IMR-90 (cell line): ENCODE measurements at regions not wholly inside any gene's neighbourhood (a gene's known extent, or its start where the extent isn't known, plus 50 kb on each side); places are given as distances from the start of the nearest gene placed in this dataset.

ENCODE experiments used
- BHLHE40 ChIP-seq: fragments of 150-350 bp; IDR thresholded peaks from 2 replicates; pipeline ENCODE4 v1.6.1; 2016; ENCODE audit warnings: mild to moderate bottlenecking, low read depth, low read length
- CEBPB ChIP-seq: IDR thresholded peaks from 2 replicates; pipeline ENCODE4 v1.6.1; 2012; ENCODE audit warnings: low read depth, low read length, improper control_type of control experiment
- CHD1 ChIP-seq: IDR thresholded peaks from 2 replicates; pipeline ENCODE4 v1.6.1; 2012; ENCODE audit warnings: low read depth, low read length, improper control_type of control experiment
- ELK1 ChIP-seq: fragments of 150-350 bp; IDR thresholded peaks from 2 replicates; pipeline ENCODE4 v1.6.1; 2016; ENCODE audit warnings: low read depth, mild to moderate bottlenecking, low read length, moderate library complexity, borderline replicate concordance
- FOS ChIP-seq: fragments of 150-350 bp; IDR thresholded peaks from 2 replicates; pipeline ENCODE4 v1.6.1; 2016; ENCODE audit warnings: low read depth, low read length
- MAFK ChIP-seq: IDR thresholded peaks from 2 replicates; pipeline ENCODE4 v1.6.1; 2012; ENCODE audit warnings: low read depth, low read length, improper control_type of control experiment
- MAZ ChIP-seq: IDR thresholded peaks from 2 replicates; pipeline ENCODE4 v1.6.1; 2012; ENCODE audit warnings: low read depth, mild to moderate bottlenecking, low read length, improper control_type of control experiment, moderate library complexity, borderline replicate concordance
- POLR2A ChIP-seq: IDR thresholded peaks from 2 replicates; pipeline ENCODE4 v1.6.1; 2012; ENCODE audit warnings: mild to moderate bottlenecking, low read depth, low read length
- RAD21 ChIP-seq: IDR thresholded peaks from 2 replicates; pipeline ENCODE4 v1.6.1; 2012; ENCODE audit warnings: low read length, improper control_type of control experiment
- RCOR1 ChIP-seq: IDR thresholded peaks from 2 replicates; pipeline ENCODE4 v1.6.1; 2012; ENCODE audit warnings: mild to moderate bottlenecking, low read length, improper control_type of control experiment; ENCODE audit not compliant: insufficient replicate concordance
- RFX5 ChIP-seq: IDR thresholded peaks from 2 replicates; pipeline ENCODE4 v1.8.0; 2012; ENCODE audit warnings: low read depth, mild to moderate bottlenecking, low read length, moderate library complexity
- SMC3 ChIP-seq: fragments of 150-350 bp; IDR thresholded peaks from 2 replicates; pipeline ENCODE4 v1.6.1; 2016; ENCODE audit warnings: low read depth, mild to moderate bottlenecking, antibody characterized with exemption, low read length, moderate library complexity
- USF2 ChIP-seq: fragments of 150-350 bp; IDR thresholded peaks from 2 replicates; pipeline ENCODE4 v1.6.1; 2017; ENCODE audit warnings: mild to moderate bottlenecking, antibody characterized with exemption, low read length, low read depth
- TF ChIP-seq, protein P1 (sequence below): conservative IDR thresholded peaks from 2 replicates; pipeline ENCODE4 v1.5.1; 2012; ENCODE audit warnings: mild to moderate bottlenecking, low read depth, low read length, improper control_type of control experiment

- TF ChIP-seq, protein P1, sequence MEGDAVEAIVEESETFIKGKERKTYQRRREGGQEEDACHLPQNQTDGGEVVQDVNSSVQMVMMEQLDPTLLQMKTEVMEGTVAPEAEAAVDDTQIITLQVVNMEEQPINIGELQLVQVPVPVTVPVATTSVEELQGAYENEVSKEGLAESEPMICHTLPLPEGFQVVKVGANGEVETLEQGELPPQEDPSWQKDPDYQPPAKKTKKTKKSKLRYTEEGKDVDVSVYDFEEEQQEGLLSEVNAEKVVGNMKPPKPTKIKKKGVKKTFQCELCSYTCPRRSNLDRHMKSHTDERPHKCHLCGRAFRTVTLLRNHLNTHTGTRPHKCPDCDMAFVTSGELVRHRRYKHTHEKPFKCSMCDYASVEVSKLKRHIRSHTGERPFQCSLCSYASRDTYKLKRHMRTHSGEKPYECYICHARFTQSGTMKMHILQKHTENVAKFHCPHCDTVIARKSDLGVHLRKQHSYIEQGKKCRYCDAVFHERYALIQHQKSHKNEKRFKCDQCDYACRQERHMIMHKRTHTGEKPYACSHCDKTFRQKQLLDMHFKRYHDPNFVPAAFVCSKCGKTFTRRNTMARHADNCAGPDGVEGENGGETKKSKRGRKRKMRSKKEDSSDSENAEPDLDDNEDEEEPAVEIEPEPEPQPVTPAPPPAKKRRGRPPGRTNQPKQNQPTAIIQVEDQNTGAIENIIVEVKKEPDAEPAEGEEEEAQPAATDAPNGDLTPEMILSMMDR, result no peak
- TF ChIP-seq MAFK (no peak), RFX5 (no peak), CEBPB (no peak), BHLHE40 (no peak), RAD21 (no peak), POLR2A (no peak), USF2 (no peak), RCOR1 (no peak), SMC3 (no peak), FOS (no peak), CHD1 (no peak), MAZ (no peak), ELK1 (no peak)
Observed at GRCh38 chr1:87981810-87982209, 653.1 kb downstream of the LMO4 start.
